ENCODE measurements at regions not wholly inside any gene's neighbourhood (a gene's known extent, or its start where the extent isn't known, plus 50 kb on each side); places are given as distances from the start of the nearest gene placed in this dataset.

DNA sequence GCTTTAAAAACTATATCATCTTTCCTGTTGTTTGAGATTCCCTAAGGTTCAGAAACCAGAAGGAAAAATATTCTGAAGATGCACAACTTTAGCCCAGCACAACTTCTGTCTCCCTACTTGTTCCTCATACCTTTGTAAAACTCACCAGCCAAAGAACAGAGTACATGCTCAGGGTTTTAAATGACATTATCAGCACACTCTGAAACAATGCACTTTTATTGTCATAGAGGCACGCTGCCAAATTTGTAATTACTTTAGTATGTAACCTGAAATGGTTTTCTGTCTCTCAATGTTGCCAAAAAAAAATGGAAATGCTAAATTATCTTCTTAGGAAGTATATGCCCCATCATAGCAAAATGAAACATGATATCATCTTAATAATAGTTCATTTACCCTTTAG is 383.6 kb upstream of the CDH6 start:
- no peak for DNase-seq
- Mint-ChIP-seq H3K4me3 (no peak overlapping the region), H3K4me1 (ENCODE audit: low read depth) (no peaks in the 10 kb centered on the region), H3K27ac (no peak overlapping the region), H3K27me3 (no peaks in the 10 kb centered on the region), H3K36me3 (ENCODE audit: low read depth) (no peaks in the 10 kb centered on the region), H3K9me3 (peaks cover 11% of the 10 kb centered on the region)
- H3K27ac ChIP-seq (ENCODE audit: low read depth in 1 of 2, low read length in 2 of 2): no peak overlapping the region
- POLR2A ChIA-PET: no interaction called here
- H3K36me3 ChIP-seq (ENCODE audit: insufficient read depth, low read length): no peaks in the 10 kb centered on the region
- CTCF ChIA-PET: no interaction called here
- intact Hi-C loops (cut with DNase I, micrococcal nuclease): no loop called here
- TF ChIP-seq, protein P1, sequence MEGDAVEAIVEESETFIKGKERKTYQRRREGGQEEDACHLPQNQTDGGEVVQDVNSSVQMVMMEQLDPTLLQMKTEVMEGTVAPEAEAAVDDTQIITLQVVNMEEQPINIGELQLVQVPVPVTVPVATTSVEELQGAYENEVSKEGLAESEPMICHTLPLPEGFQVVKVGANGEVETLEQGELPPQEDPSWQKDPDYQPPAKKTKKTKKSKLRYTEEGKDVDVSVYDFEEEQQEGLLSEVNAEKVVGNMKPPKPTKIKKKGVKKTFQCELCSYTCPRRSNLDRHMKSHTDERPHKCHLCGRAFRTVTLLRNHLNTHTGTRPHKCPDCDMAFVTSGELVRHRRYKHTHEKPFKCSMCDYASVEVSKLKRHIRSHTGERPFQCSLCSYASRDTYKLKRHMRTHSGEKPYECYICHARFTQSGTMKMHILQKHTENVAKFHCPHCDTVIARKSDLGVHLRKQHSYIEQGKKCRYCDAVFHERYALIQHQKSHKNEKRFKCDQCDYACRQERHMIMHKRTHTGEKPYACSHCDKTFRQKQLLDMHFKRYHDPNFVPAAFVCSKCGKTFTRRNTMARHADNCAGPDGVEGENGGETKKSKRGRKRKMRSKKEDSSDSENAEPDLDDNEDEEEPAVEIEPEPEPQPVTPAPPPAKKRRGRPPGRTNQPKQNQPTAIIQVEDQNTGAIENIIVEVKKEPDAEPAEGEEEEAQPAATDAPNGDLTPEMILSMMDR (IDR thresholded peaks at IDR 0.05): no peak
- peaks cover 5 to 7% of the 10 kb centered on the region in 2 experiments for H3K9me3 ChIP-seq (ENCODE audit: control insufficient read depth in 1 of 2, insufficient read depth in 1 of 2, low read length in 2 of 2)
- no peaks in the 10 kb centered on the region for H3K27me3 ChIP-seq (ENCODE audit: control insufficient read depth in 1 of 2, insufficient read depth in 2 of 2, low read length in 2 of 2)
- H3K4me1 ChIP-seq (ENCODE audit: insufficient read depth, low read length): no peaks in the 10 kb centered on the region
- no peak for ATAC-seq (ENCODE audit: poor library complexity)
- no peak overlapping the region for H3K4me3 ChIP-seq (ENCODE audit: low read length)

DNA sequence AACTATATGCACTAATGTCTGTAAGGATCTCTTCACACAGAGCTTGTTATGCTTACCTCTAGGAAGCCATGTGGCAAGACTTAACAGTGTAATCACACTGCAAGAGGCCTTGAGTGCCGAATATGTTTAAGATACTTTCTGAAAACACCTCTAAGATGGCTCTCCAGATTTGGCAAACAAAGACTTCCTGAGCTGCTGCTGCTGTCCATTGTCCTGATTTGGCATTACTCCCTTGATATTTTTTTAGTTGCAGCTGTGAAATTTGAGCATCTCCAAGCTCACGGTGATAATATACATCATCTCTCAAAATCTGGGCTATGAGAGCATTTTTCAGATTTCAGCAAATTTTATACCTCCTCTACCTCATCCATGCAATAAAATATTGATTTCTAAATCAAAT is 384.5 kb upstream of the CDH6 start:
- H3K27ac Mint-ChIP-seq: no peak overlapping the region
- ATAC-seq (ENCODE audit: poor library complexity) (no peak), DNase-seq (no peak)
- Histone ChIP-seq H3K36me3 (ENCODE audit: insufficient read depth, low read length) (no peaks in the 10 kb centered on the region), H3K4me3 (ENCODE audit: low read length) (no peak overlapping the region), H3K9me3 (ENCODE audit: control insufficient read depth in 1 of 2, insufficient read depth in 1 of 2, low read length in 2 of 2) (peaks cover 8 to 14% of the 10 kb centered on the region in 2 experiments), H3K27ac (ENCODE audit: low read depth in 1 of 2, low read length in 2 of 2) (no peak overlapping the region), H3K27me3 (ENCODE audit: control insufficient read depth in 1 of 2, insufficient read depth in 2 of 2, low read length in 2 of 2) (no peaks in the 10 kb centered on the region), H3K4me1 (ENCODE audit: insufficient read depth, low read length) (no peaks in the 10 kb centered on the region)
- intact Hi-C loops (cut with DNase I, micrococcal nuclease): no loop called here
- TF ChIP-seq, protein P1 (IDR thresholded peaks at IDR 0.05): no peak
- peaks cover 10% of the 10 kb centered on the region for H3K9me3 Mint-ChIP-seq
- H3K27me3 Mint-ChIP-seq: no peaks in the 10 kb centered on the region
- POLR2A ChIA-PET: no interaction called here
- no peak overlapping the region for H3K4me3 Mint-ChIP-seq
- CTCF ChIA-PET: no interaction called here
- no peaks in the 10 kb centered on the region for H3K4me1 Mint-ChIP-seq (ENCODE audit: low read depth)
- H3K36me3 Mint-ChIP-seq (ENCODE audit: low read depth): no peaks in the 10 kb centered on the region

DNA sequence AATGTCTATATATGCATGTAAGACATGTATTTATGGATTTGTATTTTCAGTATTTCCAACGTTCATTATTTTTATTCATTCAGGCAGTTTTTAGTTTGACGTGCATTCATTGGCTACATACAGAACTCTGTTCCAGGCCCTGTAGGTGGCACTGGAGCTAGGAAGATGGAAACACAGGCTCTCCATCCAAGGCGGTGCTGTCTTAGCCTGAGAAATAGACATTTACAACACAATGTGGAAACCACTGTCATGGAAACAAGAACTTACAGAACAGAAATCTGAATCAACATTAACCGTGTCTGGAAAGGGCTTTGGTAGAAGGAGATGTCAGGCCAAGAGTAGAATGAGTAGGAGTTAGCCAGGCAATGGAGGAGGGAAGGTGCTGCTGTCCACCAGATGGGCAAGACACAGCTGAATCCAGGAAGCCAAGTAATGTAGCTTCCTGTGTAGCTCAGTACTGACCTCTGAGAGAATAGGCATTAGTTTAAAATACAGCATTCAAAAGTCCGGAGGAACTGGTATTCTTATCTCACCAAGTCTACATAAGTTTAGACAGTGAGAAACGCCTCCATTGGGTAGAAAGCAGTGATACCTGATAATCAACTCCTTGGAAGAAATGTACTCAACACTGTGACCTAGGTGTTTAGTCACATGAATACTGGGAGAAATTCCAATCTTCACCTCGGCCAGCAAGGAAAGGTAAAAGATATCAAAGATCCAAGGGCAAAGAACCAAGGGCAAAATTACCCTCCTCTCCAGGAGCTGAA is 388.6 kb upstream of the CDH6 start:
- H3K9me3 ChIP-seq (ENCODE audit: control insufficient read depth in 1 of 2, insufficient read depth in 1 of 2, low read length in 2 of 2): peaks cover 8 to 14% of the 10 kb centered on the region in 2 experiments
- intact Hi-C loops (cut with DNase I, micrococcal nuclease): no loop called here
- no peaks in the 10 kb centered on the region for H3K36me3 Mint-ChIP-seq (ENCODE audit: low read depth)
- H3K4me1 ChIP-seq (ENCODE audit: insufficient read depth, low read length): no peaks in the 10 kb centered on the region
- H3K36me3 ChIP-seq (ENCODE audit: insufficient read depth, low read length): no peaks in the 10 kb centered on the region
- no peaks in the 10 kb centered on the region for H3K27me3 Mint-ChIP-seq
- TF ChIP-seq, protein P1 (IDR thresholded peaks at IDR 0.05): no peak
- no peak for ATAC-seq (ENCODE audit: poor library complexity)
- H3K4me3 ChIP-seq (ENCODE audit: low read length): no peak overlapping the region
- ChIA-PET POLR2A (no interaction called here), CTCF (no interaction called here)
- no peak overlapping the region for H3K27ac ChIP-seq (ENCODE audit: low read depth in 1 of 2, low read length in 2 of 2)
- no peaks in the 10 kb centered on the region for H3K27me3 ChIP-seq (ENCODE audit: control insufficient read depth in 1 of 2, insufficient read depth in 2 of 2, low read length in 2 of 2)
- no peak overlapping the region for H3K27ac Mint-ChIP-seq
- no peak overlapping the region for H3K4me3 Mint-ChIP-seq
- peaks cover 6% of the 10 kb centered on the region for H3K9me3 Mint-ChIP-seq
- no peaks in the 10 kb centered on the region for H3K4me1 Mint-ChIP-seq (ENCODE audit: low read depth)
- no peak for DNase-seq

Measured in CD4-positive, alpha-beta T cell (primary cell).